ENCODE measurements at regions not wholly inside any gene's neighbourhood (a gene's known extent, or its start where the extent isn't known, plus 50 kb on each side); places are given as distances from the start of the nearest gene placed in this dataset.

DNA sequence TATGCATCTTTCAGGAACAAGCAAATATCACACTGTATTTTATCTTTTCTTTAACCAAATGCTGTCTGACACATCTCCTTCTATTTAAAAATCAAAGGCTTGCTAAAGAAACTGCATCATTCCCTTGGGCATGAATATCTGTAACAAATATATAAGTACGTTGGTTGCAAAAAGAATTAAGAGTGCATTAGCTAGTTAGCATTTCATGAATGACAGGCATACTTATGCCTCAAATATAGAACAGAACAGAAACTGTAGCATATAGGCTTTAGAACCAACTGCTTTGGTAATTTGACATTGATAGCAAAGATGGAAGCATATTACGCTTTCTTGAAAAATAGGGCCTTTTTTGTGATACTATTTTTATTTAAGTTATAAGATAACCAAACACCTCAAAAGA lies 761.2 kb downstream of the MAT2B start:
- H3K18ac ChIP-seq (ENCODE audit: low read length), result no peak overlapping the region
- no peak overlapping the region for H2BK12ac ChIP-seq (ENCODE audit: low read length)
- no peak overlapping the region for H3K27ac ChIP-seq (ENCODE audit: low read depth, low read length)
- no peak overlapping the region for H2BK5ac ChIP-seq (ENCODE audit: low read depth, low read length, poor library complexity)
- H3K79me1 ChIP-seq (ENCODE audit: low read length), result no peaks in the 10 kb centered on the region
- no peaks in the 10 kb centered on the region for H3K79me2 ChIP-seq (ENCODE audit: control insufficient read depth, insufficient read depth, low read length, poor library complexity)
- no peak for DNase-seq
- H2BK120ac ChIP-seq (ENCODE audit: insufficient read depth, low read length, poor library complexity), result no peak overlapping the region
- no peaks in the 10 kb centered on the region for H3K4me1 ChIP-seq (ENCODE audit: control insufficient read depth in 1 of 2, insufficient read depth in 2 of 2, low read length in 2 of 2)
- H3K36me3 ChIP-seq (ENCODE audit: control insufficient read depth in 1 of 2, insufficient read depth in 2 of 2, low read length in 2 of 2), result no peaks in the 10 kb centered on the region
- no peak overlapping the region for H4K8ac ChIP-seq (ENCODE audit: low read depth, low read length)
- no peak overlapping the region for H3K4me2 ChIP-seq (ENCODE audit: low read length)
- no peaks in the 10 kb centered on the region for H3K9me3 ChIP-seq (ENCODE audit: insufficient read depth, low read depth, low read length)
- H3K4me3 ChIP-seq (ENCODE audit: low read depth, low read length), result no peak overlapping the region
- H3K23ac ChIP-seq (ENCODE audit: low read length), result no peak overlapping the region
- no peak overlapping the region for H4K91ac ChIP-seq (ENCODE audit: low read depth, low read length)
- H2AK5ac ChIP-seq (ENCODE audit: low read length), result no peak overlapping the region
- no peaks in the 10 kb centered on the region for H3K27me3 ChIP-seq (ENCODE audit: insufficient read depth, low read length)
- H3K4ac ChIP-seq (ENCODE audit: low read depth, low read length), result no peak overlapping the region
- no peak overlapping the region for H3K14ac ChIP-seq (ENCODE audit: low read length)
- H3K9ac ChIP-seq (ENCODE audit: low read length), result no peak overlapping the region
- no peak overlapping the region for H2AFZ ChIP-seq (ENCODE audit: insufficient read depth, low read length, poor library complexity)
- WGBS (ENCODE audit: extremely low coverage, insufficient coverage, insufficient read length), result no CpG with 5 or more reads among the region's 2 CpGs
- H4K12ac ChIP-seq (ENCODE audit: low read depth, low read length), result no peak overlapping the region

GRCh38 chr5:164277720-164278119 lies 772.3 kb downstream of the MAT2B start:
- Histone ChIP-seq H3K9me3 (ENCODE audit: insufficient read depth, low read depth, low read length) (no peaks in the 10 kb centered on the region), H2BK120ac (ENCODE audit: insufficient read depth, low read length, poor library complexity) (no peak overlapping the region), H4K8ac (ENCODE audit: low read depth, low read length) (no peak overlapping the region), H3K79me2 (ENCODE audit: control insufficient read depth, insufficient read depth, low read length, poor library complexity) (no peaks in the 10 kb centered on the region), H3K4me3 (ENCODE audit: low read depth, low read length) (no peak overlapping the region), H3K9ac (ENCODE audit: low read length) (no peak overlapping the region), H3K4me1 (ENCODE audit: control insufficient read depth in 1 of 2, insufficient read depth in 2 of 2, low read length in 2 of 2) (no peaks in the 10 kb centered on the region), H4K12ac (ENCODE audit: low read depth, low read length) (no peak overlapping the region), H3K18ac (ENCODE audit: low read length) (no peak overlapping the region), H2BK5ac (ENCODE audit: low read depth, low read length, poor library complexity) (no peak overlapping the region), H2BK12ac (ENCODE audit: low read length) (no peak overlapping the region), H3K14ac (ENCODE audit: low read length) (no peak overlapping the region), H3K79me1 (ENCODE audit: low read length) (no peaks in the 10 kb centered on the region), H3K4ac (ENCODE audit: low read depth, low read length) (no peak overlapping the region), H2AK5ac (ENCODE audit: low read length) (no peak overlapping the region), H2AFZ (ENCODE audit: insufficient read depth, low read length, poor library complexity) (no peak overlapping the region), H3K27me3 (ENCODE audit: insufficient read depth, low read length) (no peaks in the 10 kb centered on the region), H3K23ac (ENCODE audit: low read length) (no peak overlapping the region), H3K36me3 (ENCODE audit: control insufficient read depth in 1 of 2, insufficient read depth in 2 of 2, low read length in 2 of 2) (no peaks in the 10 kb centered on the region), H3K4me2 (ENCODE audit: low read length) (no peak overlapping the region), H3K27ac (ENCODE audit: low read depth, low read length) (no peak overlapping the region), H4K91ac (ENCODE audit: low read depth, low read length) (no peak overlapping the region)
- no CpG with 5 or more reads among the region's 2 CpGs for WGBS (ENCODE audit: extremely low coverage, insufficient coverage, insufficient read length)
- DNase-seq, result peak in 1 of 2 donors; percentile 12

GRCh38 chr5:164289526-164289925 lies 784.1 kb downstream of the MAT2B start:
- Histone ChIP-seq H3K36me3 (ENCODE audit: control insufficient read depth in 1 of 2, insufficient read depth in 2 of 2, low read length in 2 of 2) (no peaks in the 10 kb centered on the region), H3K4me3 (ENCODE audit: low read depth, low read length) (no peak overlapping the region), H4K8ac (ENCODE audit: low read depth, low read length) (no peak overlapping the region), H4K91ac (ENCODE audit: low read depth, low read length) (no peak overlapping the region), H3K4me1 (ENCODE audit: control insufficient read depth in 1 of 2, insufficient read depth in 2 of 2, low read length in 2 of 2) (no peaks in the 10 kb centered on the region), H3K79me2 (ENCODE audit: control insufficient read depth, insufficient read depth, low read length, poor library complexity) (no peaks in the 10 kb centered on the region), H3K4me2 (ENCODE audit: low read length) (no peak overlapping the region), H2BK120ac (ENCODE audit: insufficient read depth, low read length, poor library complexity) (no peak overlapping the region), H4K12ac (ENCODE audit: low read depth, low read length) (no peak overlapping the region), H3K9me3 (ENCODE audit: insufficient read depth, low read depth, low read length) (no peaks in the 10 kb centered on the region), H2BK12ac (ENCODE audit: low read length) (no peak overlapping the region), H2AFZ (ENCODE audit: insufficient read depth, low read length, poor library complexity) (no peak overlapping the region), H3K14ac (ENCODE audit: low read length) (no peak overlapping the region), H3K79me1 (ENCODE audit: low read length) (no peaks in the 10 kb centered on the region), H3K27me3 (ENCODE audit: insufficient read depth, low read length) (no peaks in the 10 kb centered on the region), H2AK5ac (ENCODE audit: low read length) (no peak overlapping the region), H3K18ac (ENCODE audit: low read length) (no peak overlapping the region), H3K27ac (ENCODE audit: low read depth, low read length) (no peak overlapping the region), H3K9ac (ENCODE audit: low read length) (no peak overlapping the region), H3K4ac (ENCODE audit: low read depth, low read length) (no peak overlapping the region), H2BK5ac (ENCODE audit: low read depth, low read length, poor library complexity) (no peak overlapping the region), H3K23ac (ENCODE audit: low read length) (no peak overlapping the region)
- WGBS (ENCODE audit: extremely low coverage, insufficient coverage, insufficient read length), result no CpG with 5 or more reads among the region's 1 CpG
- no peak for DNase-seq

DNA sequence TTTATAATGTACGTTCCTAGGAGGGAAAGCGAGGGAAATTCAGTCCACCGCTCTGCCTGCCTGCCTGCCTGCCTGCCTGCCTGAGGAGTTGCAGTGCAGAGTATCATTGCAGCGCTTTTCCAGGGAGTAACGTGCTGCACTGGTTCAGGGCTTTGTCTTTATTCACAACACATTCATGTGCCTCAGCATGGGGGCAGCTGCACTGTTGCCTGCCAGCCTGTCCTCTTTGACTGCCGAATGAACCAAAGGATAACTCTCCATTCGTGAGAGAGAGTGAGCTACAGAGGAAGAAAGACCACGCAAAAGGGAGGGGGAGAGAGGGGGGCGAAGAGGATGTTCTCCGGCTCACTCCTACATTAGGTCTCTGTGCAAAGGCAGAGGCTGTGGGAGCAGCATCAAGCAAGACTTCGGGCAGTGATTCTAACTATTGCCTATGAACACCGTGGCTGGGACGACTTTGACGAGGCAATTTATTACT lies 791.2 kb downstream of the MAT2B start:
- Histone ChIP-seq H3K27ac (ENCODE audit: low read depth, low read length) (no peak overlapping the region), H3K9me3 (ENCODE audit: insufficient read depth, low read depth, low read length) (no peaks in the 10 kb centered on the region), H3K23ac (ENCODE audit: low read length) (no peak overlapping the region), H4K91ac (ENCODE audit: low read depth, low read length) (no peak overlapping the region), H3K14ac (ENCODE audit: low read length) (no peak overlapping the region), H2BK5ac (ENCODE audit: low read depth, low read length, poor library complexity) (no peak overlapping the region), H3K4me2 (ENCODE audit: low read length) (peak overlapping the region; percentile 5), H2AFZ (ENCODE audit: insufficient read depth, low read length, poor library complexity) (peak overlapping the region; percentile 19), H3K27me3 (ENCODE audit: insufficient read depth, low read length) (no peaks in the 10 kb centered on the region), H2AK5ac (ENCODE audit: low read length) (no peak overlapping the region), H3K4ac (ENCODE audit: low read depth, low read length) (no peak overlapping the region), H2BK120ac (ENCODE audit: insufficient read depth, low read length, poor library complexity) (no peak overlapping the region), H3K4me1 (ENCODE audit: control insufficient read depth in 1 of 2, insufficient read depth in 2 of 2, low read length in 2 of 2) (peaks cover 0 to 4% of the 10 kb centered on the region in 2 experiments), H4K12ac (ENCODE audit: low read depth, low read length) (no peak overlapping the region), H4K8ac (ENCODE audit: low read depth, low read length) (no peak overlapping the region), H3K79me2 (ENCODE audit: control insufficient read depth, insufficient read depth, low read length, poor library complexity) (no peaks in the 10 kb centered on the region), H2BK12ac (ENCODE audit: low read length) (no peak overlapping the region), H3K79me1 (ENCODE audit: low read length) (no peaks in the 10 kb centered on the region), H3K4me3 (ENCODE audit: low read depth, low read length) (no peak overlapping the region), H3K36me3 (ENCODE audit: control insufficient read depth in 1 of 2, insufficient read depth in 2 of 2, low read length in 2 of 2) (no peaks in the 10 kb centered on the region), H3K9ac (ENCODE audit: low read length) (no peak overlapping the region), H3K18ac (ENCODE audit: low read length) (no peak overlapping the region)
- no CpG with 5 or more reads among the region's 14 CpGs for WGBS (ENCODE audit: extremely low coverage, insufficient coverage, insufficient read length)
- DNase-seq, result no peak

Data from trophoblast cell (in vitro differentiated cells and primary cell).